HepG2 (cell line): ENCODE measurements at regions not wholly inside any gene's neighbourhood (a gene's known extent, or its start where the extent isn't known, plus 50 kb on each side); places are given as distances from the start of the nearest gene placed in this dataset.

ENCODE experiments used
- ATAC-seq: fragments of 200-7000 bp; cut with Tn5 transposase; 3 replicates; pipeline ENCODE4 v1.9.1; 2020; ENCODE audit warnings: mild to moderate bottlenecking, moderate library complexity
- BruUV-seq: library from RNA; stranded (reverse); fragments of 400-500 nt; replicated peaks from 2 replicates; lab custom pipeline; 2021; lab: Mats Ljungman, UMichigan
- CTCF ChIA-PET: fragments of 300-600 bp; formaldehyde crosslinking; extraction: SDS; loops from one replicate; lab custom pipeline; 2021; ENCODE audit warnings: low total read pairs, inconsistent platforms, low intra/inter-chr PET ratio; lab: Yijun Ruan, JAX
- POLR2A ChIA-PET: fragments of 350-600 bp; sonication (Branson Sonifier 250); formaldehyde crosslinking; loops from one replicate; lab custom pipeline; 2020; ENCODE audit warnings: antibody characterized with exemption, inconsistent platforms; lab: Yijun Ruan, JAX
- DNase-seq: peaks from one replicate; pipeline ENCODE4 v3.0.0-alpha.2; 2015; ENCODE audit warnings: low spot score
- FAIRE-seq: peaks from 3 replicates; lab custom pipeline; 2011; peaks lifted over from hg19 to GRCh38; lab: Jason Lieb, UNC
- H2AFZ ChIP-seq: one replicate; pipeline ENCODE4 v1.6.1; 2011; ENCODE audit warnings: low read length, inconsistent platforms
- H3K27ac ChIP-seq: fragments of 300-600 bp; 3 replicates; pipeline ENCODE4 v1.8.0; 2011; ENCODE audit warnings: mixed run types, mild to moderate bottlenecking, mixed read lengths, low read length, inconsistent platforms; ENCODE audit not compliant: insufficient read depth; ENCODE audit errors: extremely low read length
- H3K27me3 ChIP-seq, 2 experiments: fragments of 200-600 bp in 1 of 2; 2 replicates in 1 of 2; 3 replicates in 1 of 2; pipeline versions ENCODE4 v1.6.0 to v1.8.0; 2011; ENCODE audit warnings: low read length in 2 of 2, mild to moderate bottlenecking in 2 of 2, moderate library complexity in 2 of 2, inconsistent platforms in 1 of 2; ENCODE audit not compliant: insufficient read depth in 2 of 2, control insufficient read depth in 1 of 2
- H3K36me3 ChIP-seq, 2 experiments: fragments of 200-600 bp in 1 of 2; replicated peaks in 1 of 2; 2 replicates in 1 of 2; 3 replicates in 1 of 2; pipeline versions ENCODE4 v1.5.1 to v1.8.0; 2011; ENCODE audit warnings: low read length in 2 of 2, inconsistent platforms in 1 of 2; ENCODE audit not compliant: insufficient read depth in 2 of 2, control insufficient read depth in 1 of 2
- H3K4me1 ChIP-seq: 2 replicates; pipeline ENCODE4 v1.5.1; 2012; ENCODE audit warnings: low read length, inconsistent platforms; ENCODE audit not compliant: insufficient read depth
- H3K4me2 ChIP-seq: 2 replicates; pipeline ENCODE4 v1.6.0; 2011; ENCODE audit warnings: low read depth, low read length, inconsistent platforms
- H3K4me3 ChIP-seq, 3 experiments: fragments of 200-600 bp in 1 of 3; sonication (generic), shearing (Covaris generic) in 1 of 3; replicated peaks in 1 of 3; 2 replicates each; pipeline ENCODE4 v1.5.1; 2011 to 2016; ENCODE audit warnings: low read length in 3 of 3, inconsistent platforms in 2 of 3, low read depth in 2 of 3, mild to moderate bottlenecking in 2 of 3, control low read depth in 1 of 3, mixed read lengths in 1 of 3; ENCODE audit not compliant: insufficient read depth in 1 of 3
- H3K79me2 ChIP-seq: one replicate; pipeline ENCODE4 v1.6.1; 2011; ENCODE audit warnings: low read length, inconsistent platforms; ENCODE audit not compliant: insufficient read depth
- H3K9ac ChIP-seq: 2 replicates; pipeline ENCODE4 v1.6.0; 2011; ENCODE audit warnings: mild to moderate bottlenecking, low read depth, low read length, inconsistent platforms; ENCODE audit not compliant: insufficient read depth
- H3K9me3 ChIP-seq: 2 replicates; pipeline ENCODE4 v1.5.1; 2012; ENCODE audit warnings: mild to moderate bottlenecking, low read length
- H4K20me1 ChIP-seq: 2 replicates; pipeline ENCODE4 v1.6.0; 2011; ENCODE audit warnings: inconsistent platforms, mild to moderate bottlenecking, low read length, moderate library complexity; ENCODE audit not compliant: insufficient read depth
- DMTF1 ChIP-seq: sonication (generic); formaldehyde crosslinking; IDR thresholded peaks from 2 replicates; pipeline ENCODE4 v1.4.0; 2020; ENCODE audit warnings: mild to moderate bottlenecking, missing genetic modification reagents
- MYPOP ChIP-seq: sonication (generic); formaldehyde crosslinking; IDR thresholded peaks from 2 replicates; pipeline ENCODE4 v1.8.1; 2023; ENCODE audit warnings: mild to moderate bottlenecking, moderate library complexity, missing genetic modification reagents
- PAXIP1 ChIP-seq: sonication (generic); formaldehyde crosslinking; conservative IDR thresholded peaks from 2 replicates; pipeline ENCODE4 v1.4.0; 2020; ENCODE audit warnings: mild to moderate bottlenecking, missing genetic modification reagents, moderate library complexity
- SCMH1 ChIP-seq: sonication (generic); formaldehyde crosslinking; IDR thresholded peaks from 2 replicates; pipeline ENCODE4 v1.9.0; 2021; ENCODE audit warnings: missing genetic modification reagents, mild to moderate bottlenecking, borderline replicate concordance
- SMC3 ChIP-seq: IDR thresholded peaks from 2 replicates; pipeline ENCODE4 v1.6.1; 2011; ENCODE audit warnings: low read length, improper control_type of control experiment
- SRSF4 ChIP-seq: fragments of 200-400 bp; formaldehyde crosslinking; IDR thresholded peaks from one replicate; pipeline ENCODE4 v1.6.1; 2018; ENCODE audit warnings: mild to moderate bottlenecking, low read depth, low read length, moderate library complexity; ENCODE audit not compliant: poor library complexity, severe bottlenecking
- TOPORS ChIP-seq: sonication (generic); formaldehyde crosslinking; IDR thresholded peaks from 2 replicates; pipeline ENCODE4 v1.8.0; 2023; ENCODE audit warnings: mild to moderate bottlenecking, missing genetic modification reagents
- ZBTB14 ChIP-seq: sonication (generic); formaldehyde crosslinking; IDR thresholded peaks from 2 replicates; pipeline ENCODE4 v1.4.0; 2020; ENCODE audit warnings: missing genetic modification reagents
- ZNF292 ChIP-seq: sonication (generic); formaldehyde crosslinking; IDR thresholded peaks from 2 replicates; pipeline ENCODE4 v1.8.1; 2022; ENCODE audit warnings: mild to moderate bottlenecking, low read depth, missing genetic modification reagents, borderline replicate concordance
- ZNF367 ChIP-seq: sonication (generic); formaldehyde crosslinking; IDR thresholded peaks from 2 replicates; pipeline ENCODE4 v1.4.0; 2020; ENCODE audit warnings: missing genetic modification reagents, borderline replicate concordance
- ZNF558 ChIP-seq: sonication (generic); formaldehyde crosslinking; IDR thresholded peaks from 2 replicates; pipeline ENCODE4 v1.9.0; 2022; ENCODE audit warnings: mild to moderate bottlenecking, missing genetic modification reagents, borderline replicate concordance
- ZNF570 ChIP-seq: sonication (generic); formaldehyde crosslinking; IDR thresholded peaks from 2 replicates; pipeline ENCODE4 v1.4.0; 2020; ENCODE audit warnings: mild to moderate bottlenecking, missing genetic modification reagents, borderline replicate concordance
- ZNF710 ChIP-seq: sonication (generic); formaldehyde crosslinking; IDR thresholded peaks from 2 replicates; pipeline ENCODE4 v1.5.0; 2020; ENCODE audit warnings: mild to moderate bottlenecking, missing genetic modification reagents, borderline replicate concordance
- ZNF737 ChIP-seq: sonication (generic); formaldehyde crosslinking; IDR thresholded peaks from 2 replicates; pipeline ENCODE4 v1.5.0; 2020; ENCODE audit warnings: missing genetic modification reagents, mild to moderate bottlenecking, borderline replicate concordance
- WGBS: methylation state at CpG from one replicate; pipeline ENCODE4 v1.1.6; 2017; ENCODE audit warnings: low lambda C conversion rate; 5-methylcytosine and 5-hydroxymethylcytosine counted together
- in situ Hi-C: cut with HindIII; loops from 2 replicates; pipeline ENCODE4 v1.10.0; 2017; ENCODE audit warnings: low pct_unique_long_range_greater_than_20kb; ENCODE audit not compliant: extremely low pct_ligation_motif_present
- intact Hi-C: fragments of 100-400 bp; cut with micrococcal nuclease; formaldehyde crosslinking; loops from one replicate; pipeline ENCODE4 v1.10.0; 2022; ENCODE audit not compliant: unreplicated experiment

DNA sequence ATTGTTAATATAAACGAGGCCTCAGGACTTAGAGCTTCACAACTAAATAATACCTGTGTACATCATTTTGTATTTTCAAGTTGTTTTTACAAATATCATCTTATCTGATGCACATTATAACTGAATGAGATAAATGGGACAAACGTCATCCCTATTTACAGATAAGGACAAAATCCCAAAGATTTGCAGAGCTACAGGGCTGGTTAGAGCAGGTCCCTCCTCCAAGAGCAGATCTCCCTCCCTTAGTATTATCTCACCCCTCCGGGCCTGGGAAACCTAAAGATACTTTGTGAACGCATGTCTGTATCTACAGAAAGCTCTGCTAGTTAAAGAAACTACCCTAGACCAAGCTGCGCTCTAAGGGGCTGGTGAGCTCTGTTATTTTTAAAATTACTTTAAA lies 130.4 kb upstream of the PROKR2 start:
- H3K27me3 ChIP-seq, result peaks cover 0 to 8% of the 10 kb centered on the region in 2 experiments; a peak in 1 of 5 replicates
- no peaks in the 10 kb centered on the region for H3K4me1 ChIP-seq
- intact Hi-C loops (no loop called here), in situ Hi-C loops (loop anchor here (5.0 kb wide), 1 partner anchor 240 kb away; no protein-coding TSS in a partner anchor)
- no peak for DNase-seq
- no TSS peak for BruUV-seq
- no peak for ATAC-seq
- H3K27ac ChIP-seq, result no peak overlapping the region
- H3K79me2 ChIP-seq, result no peaks in the 10 kb centered on the region
- H4K20me1 ChIP-seq, result no peaks in the 10 kb centered on the region
- FAIRE-seq, result no peak
- WGBS, result 13% methylated on average over 5 of the region's 5 CpGs
- no peak overlapping the region for H2AFZ ChIP-seq
- no peak overlapping the region for H3K9ac ChIP-seq
- no peak overlapping the region for H3K4me2 ChIP-seq
- no peaks in the 10 kb centered on the region for H3K9me3 ChIP-seq
- ChIA-PET POLR2A (no interaction called here), CTCF (interaction anchor here (1.5 kb wide), 1 partner anchor 242 kb away, joined by 3 read pairs; no protein-coding TSS in a partner anchor)
- H3K4me3 ChIP-seq, result no peak overlapping the region
- H3K36me3 ChIP-seq, result no peaks in the 10 kb centered on the region
- TF ChIP-seq ZNF367 (no peak), ZBTB14 (CRISPR knock-in tag) (no peak), SRSF4 (no peak), PAXIP1 (CRISPR knock-in tag) (no peak), ZNF558 (CRISPR knock-in tag) (no peak), SMC3 (no peak), ZNF570 (CRISPR knock-in tag) (no peak), ZNF710 (CRISPR knock-in tag) (no peak), ZNF737 (CRISPR knock-in tag) (no peak), MYPOP (CRISPR knock-in tag) (no peak), DMTF1 (CRISPR knock-in tag) (no peak), ZNF292 (no peak), TOPORS (no peak), SCMH1 (CRISPR knock-in tag) (no peak)
